K562 (cell line): ENCODE measurements at regions not wholly inside any gene's neighbourhood (a gene's known extent, or its start where the extent isn't known, plus 50 kb on each side); places are given as distances from the start of the nearest gene placed in this dataset.

Experiments
- ATAC-seq: fragments of 200-7000 bp; cut with Tn5 transposase; 3 replicates; pipeline ENCODE4 v1.9.1; 2020; ENCODE audit warnings: moderate library complexity
- BruUV-seq: library from RNA; stranded (reverse); fragments of 400-500 nt; replicated peaks from 2 replicates; lab custom pipeline; 2021; lab: Mats Ljungman, UMichigan
- CTCF ChIA-PET: fragments of 300-600 bp; formaldehyde crosslinking; extraction: SDS; loops from one replicate; lab custom pipeline; 2021; ENCODE audit warnings: low intra/inter-chr PET ratio; lab: Yijun Ruan, JAX
- POLR2A ChIA-PET: fragments of 300-600, 350-650 bp; sonication (Branson Sonifier 250); formaldehyde crosslinking; extraction: SDS; loops from one replicate; lab custom pipeline; 2021; ENCODE audit warnings: antibody characterized with exemption, inconsistent platforms; lab: Yijun Ruan, JAX
- DNase-seq, 4 experiments: peaks; one replicate each; pipeline versions ENCODE4 v3.0.0 to v3.0.0-alpha.2; 2011 to 2018; ENCODE audit warnings: low spot score in 3 of 4, mixed read lengths in 3 of 4; ENCODE audit errors: extremely low read depth in 1 of 4
- FAIRE-seq: peaks from 2 replicates; lab custom pipeline; 2011; peaks lifted over from hg19 to GRCh38; lab: Jason Lieb, UNC
- H2AFZ ChIP-seq: 2 replicates; pipeline ENCODE4 v1.6.0; 2011; ENCODE audit warnings: low read depth, low read length, control low read depth, inconsistent platforms
- H3K27ac ChIP-seq: fragments of 200-600 bp; 3 replicates; pipeline ENCODE4 v1.8.0; 2011; ENCODE audit warnings: low read depth, mild to moderate bottlenecking, control low read depth, inconsistent platforms, low read length, moderate library complexity, mixed read lengths; ENCODE audit errors: extremely low read depth
- H3K27me3 ChIP-seq, 2 experiments: fragments of 300-600 bp in 1 of 2; 2 replicates in 1 of 2; 3 replicates in 1 of 2; pipeline versions ENCODE4 v1.6.0 to v1.8.0; 2011; ENCODE audit warnings: inconsistent platforms in 2 of 2, low read length in 2 of 2, mild to moderate bottlenecking in 1 of 2, mixed read lengths in 1 of 2, moderate library complexity in 1 of 2; ENCODE audit not compliant: control insufficient read depth in 2 of 2, insufficient read depth in 2 of 2
- H3K36me3 ChIP-seq: fragments of 300-600 bp; 3 replicates; pipeline ENCODE4 v1.8.0; 2011; ENCODE audit warnings: mild to moderate bottlenecking, low read length, inconsistent platforms; ENCODE audit not compliant: control insufficient read depth, insufficient read depth
- H3K4me1 ChIP-seq, 2 experiments: fragments of 200-600 bp in 1 of 2; replicated peaks in 1 of 2; 2 replicates in 1 of 2; 3 replicates in 1 of 2; pipeline versions ENCODE4 v1.5.1 to v1.8.0; 2011; ENCODE audit warnings: inconsistent platforms in 2 of 2, low read length in 2 of 2, mild to moderate bottlenecking in 1 of 2, mixed read lengths in 1 of 2, moderate library complexity in 1 of 2; ENCODE audit not compliant: control insufficient read depth in 2 of 2, insufficient read depth in 2 of 2
- H3K4me2 ChIP-seq: 2 replicates; pipeline ENCODE4 v1.6.1; 2011; ENCODE audit warnings: low read length, control low read depth, inconsistent platforms, mixed read lengths; ENCODE audit not compliant: insufficient read depth
- H3K4me3 ChIP-seq: fragments of 200-600 bp; sonication (generic), shearing (Covaris generic); 2 replicates; pipeline ENCODE4 v1.5.1; 2016; ENCODE audit warnings: control low read depth, inconsistent platforms
- H3K79me2 ChIP-seq: fragments of 200-600 bp; 3 replicates; pipeline ENCODE4 v1.8.0; 2011; ENCODE audit warnings: low read length, inconsistent platforms; ENCODE audit not compliant: control insufficient read depth, insufficient read depth
- H3K9ac ChIP-seq, 2 experiments: 2 replicates each; pipeline versions ENCODE4 v1.6.0 to v1.6.1; 2011; ENCODE audit warnings: low read depth in 2 of 2, low read length in 2 of 2, control low read depth in 1 of 2, inconsistent platforms in 1 of 2, mild to moderate bottlenecking in 1 of 2, mixed read lengths in 1 of 2; ENCODE audit not compliant: insufficient read depth in 1 of 2
- H3K9me1 ChIP-seq: one replicate; pipeline ENCODE4 v1.6.0; 2011; ENCODE audit warnings: inconsistent platforms, mild to moderate bottlenecking, low read length, moderate library complexity; ENCODE audit not compliant: control insufficient read depth, insufficient read depth
- H3K9me3 ChIP-seq: replicated peaks from 2 replicates; pipeline ENCODE4 v1.5.1; 2011; ENCODE audit warnings: low read depth, low read length, inconsistent platforms; ENCODE audit not compliant: control insufficient read depth, insufficient read depth
- H4K20me1 ChIP-seq: replicated peaks from 2 replicates; pipeline ENCODE4 v1.6.1; 2011; ENCODE audit warnings: low read length, inconsistent platforms, mixed read lengths; ENCODE audit not compliant: control insufficient read depth, insufficient read depth
- ARNT ChIP-seq, 2 experiments: fragments of 450-650 bp; IDR thresholded peaks; 2 replicates each; pipeline ENCODE4 v1.6.1; 2016; ENCODE audit warnings: mild to moderate bottlenecking in 1 of 2
- CEBPG ChIP-seq, 3 experiments: fragments of 200-800 bp in 1 of 3; sonication (Bioruptor generic) in 1 of 3; sonication (generic) in 1 of 3; formaldehyde crosslinking in 1 of 3; IDR thresholded peaks in 2 of 3; conservative IDR thresholded peaks in 1 of 3; 2 replicates each; pipeline versions ENCODE4 v1.6.1 to v1.8.0; 2016 to 2022; ENCODE audit warnings: missing compliant biosample characterization in 2 of 3, missing genetic modification characterization in 2 of 3, mild to moderate bottlenecking in 1 of 3, missing genetic modification reagents in 1 of 3
- CHCHD3 ChIP-seq: fragments of 250-450 bp; sonication (Bioruptor Pico); IDR thresholded peaks from 2 replicates; pipeline ENCODE4 v2.1.2; 2022; ENCODE audit warnings: mild to moderate bottlenecking
- DACH1 ChIP-seq: fragments of 450-650 bp; IDR thresholded peaks from 2 replicates; pipeline ENCODE4 v1.6.1; 2018; ENCODE audit not compliant: partially characterized antibody
- HBP1 ChIP-seq: fragments of 450-650 bp; formaldehyde crosslinking; IDR thresholded peaks from 2 replicates; pipeline ENCODE4 v1.4.0; 2022; ENCODE audit warnings: missing genetic modification characterization
- KLF13 ChIP-seq: fragments of 450-650 bp; IDR thresholded peaks from 2 replicates; pipeline ENCODE4 v1.6.1; 2016; ENCODE audit warnings: missing genetic modification characterization, low read depth, mild to moderate bottlenecking, missing compliant biosample characterization, moderate library complexity, borderline replicate concordance
- KLF16 ChIP-seq: IDR thresholded peaks from 2 replicates; pipeline ENCODE4 v1.6.1; 2016; ENCODE audit warnings: antibody characterized with exemption
- MAX ChIP-seq: sonication (generic); formaldehyde crosslinking; IDR thresholded peaks from 2 replicates; pipeline ENCODE4 v1.9.0; 2022; ENCODE audit warnings: mild to moderate bottlenecking, missing genetic modification reagents
- WGBS: fragments of 100-300 bp; shearing (Covaris generic); methylation state at CpG from one replicate; pipeline ENCODE4 v1.1.6; 2016; ENCODE audit warnings: low coverage, mixed read lengths; ENCODE audit not compliant: insufficient coverage; ENCODE audit errors: missing lambda C conversion rate; 5-methylcytosine and 5-hydroxymethylcytosine counted together
- in situ Hi-C: fragments of 300-500 bp; cut with MboI; formaldehyde crosslinking; loops from 4 replicates; pipeline ENCODE4 v1.15.0; 2018; ENCODE audit warnings: inconsistent platforms, mixed read lengths
- intact Hi-C: fragments of 100-400 bp; cut with micrococcal nuclease; formaldehyde crosslinking; loops from 2 replicates; pipeline ENCODE4 v1.14.2; 2022
- TF ChIP-seq, protein P1 (sequence below): fragments of 200-800 bp; sonication (Bioruptor generic); IDR thresholded peaks from 2 replicates; pipeline ENCODE4 v1.6.1; 2016; ENCODE audit warnings: missing genetic modification characterization, missing compliant biosample characterization
- TF ChIP-seq, protein P2 (sequence below): fragments of 450-650 bp; formaldehyde crosslinking; IDR thresholded peaks from 2 replicates; pipeline ENCODE4 v1.4.0; 2022; ENCODE audit warnings: missing genetic modification characterization

DNA sequence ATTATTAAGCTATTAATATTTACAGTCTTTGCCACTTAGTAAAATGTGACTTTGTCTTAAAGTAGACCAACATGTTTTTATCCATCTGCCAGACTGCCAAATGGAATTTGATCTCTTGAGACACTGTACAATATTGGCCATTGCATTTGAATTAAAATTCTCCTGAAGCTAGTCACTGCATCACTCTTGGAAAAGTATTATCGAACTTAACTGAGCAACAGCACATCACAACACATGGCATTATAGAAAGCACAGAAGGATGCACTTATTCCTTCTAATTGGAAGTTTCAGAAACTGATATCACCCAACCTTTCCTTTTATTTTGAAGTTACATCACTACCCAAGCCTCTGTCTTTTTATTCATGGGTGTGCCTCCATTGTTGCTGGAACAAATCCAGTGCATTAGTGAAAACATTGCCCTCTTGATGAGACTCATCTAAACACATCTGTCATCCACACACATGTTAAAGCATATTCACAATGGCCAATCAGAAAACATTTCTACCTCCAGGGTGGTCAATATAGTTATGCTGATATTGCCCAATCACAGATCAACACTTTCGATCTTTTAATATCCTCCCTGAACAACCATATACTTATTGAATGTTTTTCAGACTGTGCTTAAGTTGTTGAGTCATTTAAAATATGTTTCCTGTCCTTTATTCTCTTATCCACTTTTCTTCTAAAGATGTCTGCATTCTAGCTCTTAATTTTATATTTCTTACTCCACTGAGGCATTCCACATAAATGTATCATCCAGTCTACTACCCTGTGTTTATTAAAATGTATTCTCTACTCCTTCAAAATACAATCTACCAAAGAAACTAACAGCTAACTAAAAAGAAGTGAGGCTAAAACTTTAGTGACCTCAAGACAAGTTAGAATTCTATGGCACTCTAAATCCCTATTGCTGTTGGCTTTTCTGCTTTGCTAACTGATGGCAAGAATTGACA lies 535.0 kb downstream of the RFPL4B start:
- FAIRE-seq (peak; percentile 26), ATAC-seq (no peak), DNase-seq (no peak)
- POLR2A ChIA-PET, result interaction anchor here (0.7 kb wide), 1 partner anchor 265 kb away, joined by 3 read pairs; no protein-coding TSS in a partner anchor
- no peak overlapping the region for H3K27ac ChIP-seq
- no peak overlapping the region for H2AFZ ChIP-seq
- no peak overlapping the region for H3K9ac ChIP-seq
- no TSS peak for BruUV-seq
- 76% methylated on average over 2 of the region's 2 CpGs for WGBS
- no peak overlapping the region for H3K4me3 ChIP-seq
- TF ChIP-seq, protein P1, sequence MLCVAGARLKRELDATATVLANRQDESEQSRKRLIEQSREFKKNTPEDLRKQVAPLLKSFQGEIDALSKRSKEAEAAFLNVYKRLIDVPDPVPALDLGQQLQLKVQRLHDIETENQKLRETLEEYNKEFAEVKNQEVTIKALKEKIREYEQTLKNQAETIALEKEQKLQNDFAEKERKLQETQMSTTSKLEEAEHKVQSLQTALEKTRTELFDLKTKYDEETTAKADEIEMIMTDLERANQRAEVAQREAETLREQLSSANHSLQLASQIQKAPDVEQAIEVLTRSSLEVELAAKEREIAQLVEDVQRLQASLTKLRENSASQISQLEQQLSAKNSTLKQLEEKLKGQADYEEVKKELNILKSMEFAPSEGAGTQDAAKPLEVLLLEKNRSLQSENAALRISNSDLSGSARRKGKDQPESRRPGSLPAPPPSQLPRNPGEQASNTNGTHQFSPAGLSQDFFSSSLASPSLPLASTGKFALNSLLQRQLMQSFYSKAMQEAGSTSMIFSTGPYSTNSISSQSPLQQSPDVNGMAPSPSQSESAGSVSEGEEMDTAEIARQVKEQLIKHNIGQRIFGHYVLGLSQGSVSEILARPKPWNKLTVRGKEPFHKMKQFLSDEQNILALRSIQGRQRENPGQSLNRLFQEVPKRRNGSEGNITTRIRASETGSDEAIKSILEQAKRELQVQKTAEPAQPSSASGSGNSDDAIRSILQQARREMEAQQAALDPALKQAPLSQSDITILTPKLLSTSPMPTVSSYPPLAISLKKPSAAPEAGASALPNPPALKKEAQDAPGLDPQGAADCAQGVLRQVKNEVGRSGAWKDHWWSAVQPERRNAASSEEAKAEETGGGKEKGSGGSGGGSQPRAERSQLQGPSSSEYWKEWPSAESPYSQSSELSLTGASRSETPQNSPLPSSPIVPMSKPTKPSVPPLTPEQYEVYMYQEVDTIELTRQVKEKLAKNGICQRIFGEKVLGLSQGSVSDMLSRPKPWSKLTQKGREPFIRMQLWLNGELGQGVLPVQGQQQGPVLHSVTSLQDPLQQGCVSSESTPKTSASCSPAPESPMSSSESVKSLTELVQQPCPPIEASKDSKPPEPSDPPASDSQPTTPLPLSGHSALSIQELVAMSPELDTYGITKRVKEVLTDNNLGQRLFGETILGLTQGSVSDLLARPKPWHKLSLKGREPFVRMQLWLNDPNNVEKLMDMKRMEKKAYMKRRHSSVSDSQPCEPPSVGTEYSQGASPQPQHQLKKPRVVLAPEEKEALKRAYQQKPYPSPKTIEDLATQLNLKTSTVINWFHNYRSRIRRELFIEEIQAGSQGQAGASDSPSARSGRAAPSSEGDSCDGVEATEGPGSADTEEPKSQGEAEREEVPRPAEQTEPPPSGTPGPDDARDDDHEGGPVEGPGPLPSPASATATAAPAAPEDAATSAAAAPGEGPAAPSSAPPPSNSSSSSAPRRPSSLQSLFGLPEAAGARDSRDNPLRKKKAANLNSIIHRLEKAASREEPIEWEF (CRISPR knock-in tag), result no peak
- no peak for TF ChIP-seq CEBPG (CRISPR knock-in tag; IDR thresholded peaks at IDR 0.05)
- TF ChIP-seq CEBPG (tag; conservative IDR thresholded peaks at IDR 0.05 in 1 of 2, IDR thresholded peaks at IDR 0.05 in 1 of 2), result peak in 1 of 2 experiments; percentile 49; a peak in 1 of 4 replicates
- no peak for TF ChIP-seq ARNT (IDR thresholded peaks at IDR 0.05)
- TF ChIP-seq KLF13 (tag), result no peak
- TF ChIP-seq, protein P2, sequence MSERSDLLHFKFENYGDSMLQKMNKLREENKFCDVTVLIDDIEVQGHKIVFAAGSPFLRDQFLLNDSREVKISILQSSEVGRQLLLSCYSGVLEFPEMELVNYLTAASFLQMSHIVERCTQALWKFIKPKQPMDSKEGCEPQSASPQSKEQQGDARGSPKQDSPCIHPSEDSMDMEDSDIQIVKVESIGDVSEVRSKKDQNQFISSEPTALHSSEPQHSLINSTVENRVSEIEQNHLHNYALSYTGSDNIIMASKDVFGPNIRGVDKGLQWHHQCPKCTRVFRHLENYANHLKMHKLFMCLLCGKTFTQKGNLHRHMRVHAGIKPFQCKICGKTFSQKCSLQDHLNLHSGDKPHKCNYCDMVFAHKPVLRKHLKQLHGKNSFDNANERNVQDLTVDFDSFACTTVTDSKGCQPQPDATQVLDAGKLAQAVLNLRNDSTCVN, result no peak
- TF ChIP-seq HBP1 (CRISPR knock-in tag), result no peak
- peak; percentile 18 for TF ChIP-seq DACH1
- no peak for TF ChIP-seq CHCHD3 (CRISPR knock-in tag)
- no peak for TF ChIP-seq KLF16
- TF ChIP-seq MAX, result no peak
- TF ChIP-seq, all 486 proteins: peak for 2
- Histone ChIP-seq H3K4me2 (no peak overlapping the region), H3K9me1 (no peaks in the 10 kb centered on the region), H3K4me1 (peaks cover 0 to 7% of the 10 kb centered on the region in 2 experiments; a peak in 2 of 5 replicates), H3K79me2 (peaks cover 3% of the 10 kb centered on the region; the same call in 1 of the 3 replicates), H3K9me3 (no peaks in the 10 kb centered on the region), H4K20me1 (no peaks in the 10 kb centered on the region), H3K27me3 (no peaks in the 10 kb centered on the region), H3K36me3 (no peaks in the 10 kb centered on the region)
- in situ Hi-C loops (loop anchor here (25.0 kb wide), 1 partner anchor 1030 kb away; no protein-coding TSS in a partner anchor), intact Hi-C loops (loop anchor here (2.0 kb wide), 1 partner anchor 75 kb away; no protein-coding TSS in a partner anchor)
- CTCF ChIA-PET, result no interaction called here
